SHP77 treated with DMSO at 0.1 percent for 48 hours (cell line): ENCODE measurements at regions not wholly inside any gene's neighbourhood (a gene's known extent, or its start where the extent isn't known, plus 50 kb on each side); places are given as distances from the start of the nearest gene placed in this dataset.

Experiments used
- DNase-seq: peaks from one replicate; lab custom pipeline; 2025; lab: John Stamatoyannopoulos, UW

GRCh38 chr2:20150110-20150706 lies 74.7 kb downstream of the SDC1 start:
- DNase-seq = no peak

GRCh38 chr2:20149703-20150030 lies 75.3 kb downstream of the SDC1 start:
- no peak for DNase-seq

GRCh38 chr2:20148923-20149702 lies 75.8 kb downstream of the SDC1 start:
- no peak for DNase-seq

- DNase-seq = no peak
Measured at GRCh38 chr2:20148426-20148922, 76.5 kb downstream of the SDC1 start.

- DNase-seq = no peak
Measured at GRCh38 chr2:20147351-20147750, 77.6 kb downstream of the SDC1 start.

- DNase-seq = no peak
Measured at GRCh38 chr2:20146401-20146800, 78.5 kb downstream of the SDC1 start.

- DNase-seq = no peak
Measured at GRCh38 chr2:20145497-20146193, 79.3 kb downstream of the SDC1 start.

GRCh38 chr2:20144861-20145260 lies 80.1 kb downstream of the SDC1 start:
- DNase-seq = no peak

GRCh38 chr2:20144196-20144595 lies 80.7 kb downstream of the SDC1 start:
- DNase-seq = no peak

- DNase-seq = no peak
Measured at GRCh38 chr2:20143263-20143662, 81.7 kb downstream of the SDC1 start.

GRCh38 chr2:20141806-20142205 lies 83.1 kb downstream of the SDC1 start:
- DNase-seq = no peak

- no peak for DNase-seq
Measured at GRCh38 chr2:20141056-20141762, 83.7 kb downstream of the SDC1 start.

- DNase-seq = no peak
Measured at GRCh38 chr2:20140321-20141055, 84.4 kb downstream of the SDC1 start.

- no peak for DNase-seq
Measured at GRCh38 chr2:20139407-20140172, 85.3 kb downstream of the SDC1 start.

GRCh38 chr2:20138696-20139095 lies 86.2 kb downstream of the SDC1 start:
- no peak for DNase-seq

- no peak for DNase-seq
Measured at GRCh38 chr2:20137884-20138283, 86.5 kb upstream of the LAPTM4A start.

GRCh38 chr2:20137131-20137571 lies 85.7 kb upstream of the LAPTM4A start:
- no peak for DNase-seq

- DNase-seq = no peak
Measured at GRCh38 chr2:20136149-20136548, 84.7 kb upstream of the LAPTM4A start.

GRCh38 chr2:20135631-20136050 lies 84.2 kb upstream of the LAPTM4A start:
- peak; percentile 32 for DNase-seq

- no peak for DNase-seq
Measured at GRCh38 chr2:20132990-20133535, 81.6 kb upstream of the LAPTM4A start.
